A549 (cell line): ENCODE measurements at regions not wholly inside any gene's neighbourhood (a gene's known extent, or its start where the extent isn't known, plus 50 kb on each side); places are given as distances from the start of the nearest gene placed in this dataset.

Source experiments
- ATAC-seq, 2 experiments: fragments of 200-7000 bp in 1 of 2; fragments of >200 bp in 1 of 2; cut with Nextera tagmentation in 1 of 2; cut with Tn5 transposase in 1 of 2; 3 replicates each; pipeline versions ENCODE4 v1.8.0 to v1.9.1; 2018 to 2020; ENCODE audit warnings: mild to moderate bottlenecking in 1 of 2, moderate library complexity in 1 of 2
- CTCF ChIA-PET: fragments of 300-600 bp; sonication (Branson Sonifier 250); formaldehyde crosslinking; extraction: SDS; loops from one replicate; lab custom pipeline; 2021; ENCODE audit warnings: antibody characterized with exemption, inconsistent platforms; lab: Yijun Ruan, JAX
- POLR2A ChIA-PET: fragments of 350-600 bp; formaldehyde crosslinking; extraction: SDS; loops from one replicate; lab custom pipeline; 2021; ENCODE audit warnings: antibody characterized with exemption, inconsistent platforms; lab: Yijun Ruan, JAX
- DNase-seq, 2 experiments: peaks; one replicate each; pipeline versions ENCODE4 v3.0.0 to v3.0.0-alpha.2; 2011 to 2016; ENCODE audit warnings: low read depth in 1 of 2, low spot score in 1 of 2
- FAIRE-seq: peaks from 2 replicates; lab custom pipeline; 2011; peaks lifted over from hg19 to GRCh38; lab: Jason Lieb, UNC
- H3K27ac ChIP-seq, 2 experiments: fragments of >200 bp; sonication (Bioruptor Twin); formaldehyde crosslinking; 3 replicates each; pipeline ENCODE4 v1.5.1; 2016 to 2017
- H3K4me1 ChIP-seq: fragments of >200 bp; sonication (Bioruptor Twin); formaldehyde crosslinking; 3 replicates; pipeline ENCODE4 v1.6.1; 2016
- H3K4me2 ChIP-seq: fragments of >200 bp; sonication (Bioruptor Twin); formaldehyde crosslinking; 3 replicates; pipeline ENCODE4 v1.6.1; 2016
- H3K4me3 ChIP-seq: fragments of >200 bp; sonication (Bioruptor Twin); formaldehyde crosslinking; 3 replicates; pipeline ENCODE4 v1.5.1; 2016
- H3K9me3 ChIP-seq: fragments of >200 bp; sonication (Bioruptor Twin); formaldehyde crosslinking; 3 replicates; pipeline ENCODE4 v1.6.1; 2016
- BCL3 ChIP-seq: fragments of >200 bp; sonication (Bioruptor Twin); formaldehyde crosslinking; IDR thresholded peaks from 3 replicates; pipeline ENCODE4 v1.6.1; 2016
- CBX8 ChIP-seq: fragments of 200-600 bp; sonication (generic); IDR thresholded peaks from 2 replicates; pipeline ENCODE4 v1.6.1; 2016
- CEBPB ChIP-seq, 2 experiments: fragments of >200 bp in 1 of 2; sonication (Bioruptor Twin) in 1 of 2; formaldehyde crosslinking in 1 of 2; IDR thresholded peaks; 2 replicates each; pipeline ENCODE4 v1.6.1; 2012 to 2016
- CHD4 ChIP-seq: fragments of 200-600 bp; sonication (generic); IDR thresholded peaks from 2 replicates; pipeline ENCODE4 v1.6.1; 2016; ENCODE audit warnings: antibody characterized with exemption, mild to moderate bottlenecking, borderline replicate concordance
- EHF ChIP-seq: fragments of 250-450 bp; sonication (Bioruptor Pico); IDR thresholded peaks from 2 replicates; pipeline ENCODE4 v1.5.0; 2020; ENCODE audit warnings: mild to moderate bottlenecking
- ESRRA ChIP-seq: fragments of 150-350 bp; IDR thresholded peaks from 2 replicates; pipeline ENCODE4 v1.6.1; 2014; ENCODE audit warnings: mild to moderate bottlenecking, low read length, borderline replicate concordance
- FOSB ChIP-seq: fragments of 250-450 bp; sonication (Bioruptor Pico); IDR thresholded peaks from 2 replicates; pipeline ENCODE4 v1.5.0; 2020; ENCODE audit warnings: mild to moderate bottlenecking, moderate library complexity
- FOSL2 ChIP-seq, 2 experiments: fragments of 450-650 bp in 1 of 2; fragments of >200 bp in 1 of 2; sonication (Bioruptor Twin) in 1 of 2; formaldehyde crosslinking; IDR thresholded peaks; 2 replicates each; pipeline versions ENCODE4 v1.5.0 to v1.6.1; 2016 to 2020; ENCODE audit warnings: mild to moderate bottlenecking in 1 of 2, moderate library complexity in 1 of 2
- HDAC2 ChIP-seq: fragments of 200-600 bp; sonication (generic); IDR thresholded peaks from 2 replicates; pipeline ENCODE4 v1.6.1; 2016
- HES2 ChIP-seq: fragments of >200 bp; sonication (Bioruptor Twin); formaldehyde crosslinking; IDR thresholded peaks from 2 replicates; pipeline ENCODE4 v1.6.1; 2016
- HMGXB4 ChIP-seq: fragments of 250-450 bp; sonication (Bioruptor Pico); IDR thresholded peaks from 2 replicates; pipeline ENCODE4 v1.5.0; 2021; ENCODE audit warnings: mild to moderate bottlenecking, moderate library complexity, borderline replicate concordance
- JUNB ChIP-seq: fragments of >200 bp; sonication (Bioruptor Twin); formaldehyde crosslinking; IDR thresholded peaks from 2 replicates; pipeline ENCODE4 v1.6.1; 2016
- KDM5A ChIP-seq: fragments of 200-600 bp; sonication (generic); IDR thresholded peaks from 2 replicates; pipeline ENCODE4 v1.6.1; 2016; ENCODE audit warnings: antibody characterized with exemption, mild to moderate bottlenecking
- MAX ChIP-seq: IDR thresholded peaks from 2 replicates; pipeline ENCODE4 v1.6.1; 2012
- NFE2L2 ChIP-seq: fragments of 150-350 bp; conservative IDR thresholded peaks from 2 replicates; pipeline ENCODE4 v1.6.1; 2014; ENCODE audit warnings: low read length
- POLR2A ChIP-seq: IDR thresholded peaks from 2 replicates; pipeline ENCODE4 v1.6.1; 2012; ENCODE audit warnings: mild to moderate bottlenecking, low read length
- RAD21 ChIP-seq, 2 experiments: fragments of >200 bp in 1 of 2; sonication (Bioruptor Twin) in 1 of 2; formaldehyde crosslinking in 1 of 2; IDR thresholded peaks in 1 of 2; conservative IDR thresholded peaks in 1 of 2; 2 replicates in 1 of 2; 3 replicates in 1 of 2; pipeline ENCODE4 v1.6.1; 2012 to 2018; ENCODE audit warnings: inconsistent platforms in 1 of 2
- RFX5 ChIP-seq: fragments of 450-650 bp; IDR thresholded peaks from 2 replicates; pipeline ENCODE4 v1.7.1; 2014; ENCODE audit warnings: antibody characterized with exemption, mild to moderate bottlenecking, moderate library complexity
- SREBF2 ChIP-seq: fragments of 450-650 bp; IDR thresholded peaks from 2 replicates; pipeline ENCODE4 v1.6.1; 2014; ENCODE audit warnings: mild to moderate bottlenecking, moderate library complexity
- TFCP2L1 ChIP-seq: fragments of 250-450 bp; sonication (Bioruptor Pico); IDR thresholded peaks from 2 replicates; pipeline ENCODE4 v1.5.0; 2021; ENCODE audit warnings: mild to moderate bottlenecking
- ZNF302 ChIP-seq: fragments of 250-450 bp; sonication (Bioruptor Pico); IDR thresholded peaks from 2 replicates; pipeline ENCODE4 v1.9.0; 2021; ENCODE audit warnings: inconsistent platforms, mild to moderate bottlenecking, moderate library complexity
- WGBS: methylation state at CpG from one replicate; pipeline ENCODE4 v1.1.6; 2017; ENCODE audit errors: missing lambda C conversion rate; 5-methylcytosine and 5-hydroxymethylcytosine counted together
- TF ChIP-seq, protein P1 (sequence below): fragments of 150-350 bp; IDR thresholded peaks from 2 replicates; pipeline ENCODE4 v1.6.1; 2014; ENCODE audit warnings: low read depth, mild to moderate bottlenecking, low read length
- TF ChIP-seq, protein P2 (sequence below): fragments of >200 bp; sonication (Bioruptor Twin); formaldehyde crosslinking; IDR thresholded peaks from 3 replicates; pipeline ENCODE4 v1.5.1; 2016
- TF ChIP-seq, protein P3 (sequence below): IDR thresholded peaks from 2 replicates; pipeline ENCODE4 v1.6.1; 2012
- TF ChIP-seq, protein P4 (sequence below): fragments of 250-450 bp; sonication (Bioruptor Pico); IDR thresholded peaks from 2 replicates; pipeline ENCODE4 v1.5.0; 2020; ENCODE audit warnings: low read depth, mild to moderate bottlenecking, moderate library complexity
- TF ChIP-seq, protein P5 (sequence below): IDR thresholded peaks from 2 replicates; pipeline ENCODE4 v1.6.1; 2012; ENCODE audit warnings: low read depth, borderline replicate concordance

DNA sequence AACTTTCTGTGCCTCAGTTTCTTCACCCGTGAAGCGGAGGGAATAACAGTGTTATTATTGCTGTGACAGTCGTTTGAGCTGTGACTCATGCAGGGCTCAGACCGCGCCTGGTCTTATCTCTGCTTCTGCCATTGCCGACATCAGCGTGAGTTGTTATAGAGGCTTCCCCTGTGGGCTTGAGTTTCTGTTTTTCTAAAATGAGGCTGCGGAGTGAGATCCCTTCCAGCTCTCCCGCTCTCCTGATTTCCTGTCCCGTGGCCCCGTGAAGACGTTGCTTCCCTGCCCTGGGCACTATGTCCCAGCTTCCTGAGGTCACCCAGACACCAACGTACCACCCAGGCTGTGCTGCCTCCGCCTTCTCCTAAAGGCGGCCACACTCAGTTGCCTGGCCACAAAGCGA is 278.5 kb downstream of the BMP7 start (continued):
- TF ChIP-seq, protein P1, sequence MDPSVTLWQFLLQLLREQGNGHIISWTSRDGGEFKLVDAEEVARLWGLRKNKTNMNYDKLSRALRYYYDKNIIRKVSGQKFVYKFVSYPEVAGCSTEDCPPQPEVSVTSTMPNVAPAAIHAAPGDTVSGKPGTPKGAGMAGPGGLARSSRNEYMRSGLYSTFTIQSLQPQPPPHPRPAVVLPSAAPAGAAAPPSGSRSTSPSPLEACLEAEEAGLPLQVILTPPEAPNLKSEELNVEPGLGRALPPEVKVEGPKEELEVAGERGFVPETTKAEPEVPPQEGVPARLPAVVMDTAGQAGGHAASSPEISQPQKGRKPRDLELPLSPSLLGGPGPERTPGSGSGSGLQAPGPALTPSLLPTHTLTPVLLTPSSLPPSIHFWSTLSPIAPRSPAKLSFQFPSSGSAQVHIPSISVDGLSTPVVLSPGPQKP = no peak
- TF ChIP-seq HMGXB4 (CRISPR knock-in tag) (no peak), EHF (CRISPR knock-in tag) (no peak), JUNB (no peak), MAX (no peak), KDM5A (no peak), SREBF2 (no peak), HDAC2 (no peak)
- TF ChIP-seq, protein P2, sequence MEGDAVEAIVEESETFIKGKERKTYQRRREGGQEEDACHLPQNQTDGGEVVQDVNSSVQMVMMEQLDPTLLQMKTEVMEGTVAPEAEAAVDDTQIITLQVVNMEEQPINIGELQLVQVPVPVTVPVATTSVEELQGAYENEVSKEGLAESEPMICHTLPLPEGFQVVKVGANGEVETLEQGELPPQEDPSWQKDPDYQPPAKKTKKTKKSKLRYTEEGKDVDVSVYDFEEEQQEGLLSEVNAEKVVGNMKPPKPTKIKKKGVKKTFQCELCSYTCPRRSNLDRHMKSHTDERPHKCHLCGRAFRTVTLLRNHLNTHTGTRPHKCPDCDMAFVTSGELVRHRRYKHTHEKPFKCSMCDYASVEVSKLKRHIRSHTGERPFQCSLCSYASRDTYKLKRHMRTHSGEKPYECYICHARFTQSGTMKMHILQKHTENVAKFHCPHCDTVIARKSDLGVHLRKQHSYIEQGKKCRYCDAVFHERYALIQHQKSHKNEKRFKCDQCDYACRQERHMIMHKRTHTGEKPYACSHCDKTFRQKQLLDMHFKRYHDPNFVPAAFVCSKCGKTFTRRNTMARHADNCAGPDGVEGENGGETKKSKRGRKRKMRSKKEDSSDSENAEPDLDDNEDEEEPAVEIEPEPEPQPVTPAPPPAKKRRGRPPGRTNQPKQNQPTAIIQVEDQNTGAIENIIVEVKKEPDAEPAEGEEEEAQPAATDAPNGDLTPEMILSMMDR = no peak

DNA sequence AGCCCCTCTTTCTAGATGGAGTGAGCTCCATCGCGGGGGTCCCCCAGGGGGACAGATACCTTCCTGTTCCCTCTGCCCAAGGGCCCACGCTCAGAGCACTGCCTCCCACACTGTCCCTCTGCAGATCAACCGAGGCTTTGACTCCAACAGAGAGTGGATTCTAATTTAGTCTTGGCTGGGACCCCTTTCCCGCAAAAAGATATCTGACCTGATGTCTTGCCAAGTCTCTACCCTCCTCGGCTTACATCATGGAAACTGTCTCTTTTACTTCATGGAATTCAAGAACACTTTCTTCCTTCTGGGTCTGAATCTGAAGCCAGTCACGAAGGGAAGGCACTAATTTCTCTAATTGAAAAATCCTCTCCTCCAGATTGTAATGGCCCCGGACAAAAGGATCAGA is 278.0 kb downstream of the BMP7 start:
- ATAC-seq (no peak), DNase-seq (no peak), FAIRE-seq (no peak)
- ChIA-PET POLR2A (no interaction called here), CTCF (interaction anchor here (1.1 to 1.3 kb wide), 3 partner anchors 73 to 438 kb away, joined by 4 to 7 read pairs (median 4); partner anchors contain the start of gene TFAP2C)
- H3K9me3 ChIP-seq = peaks cover 41% of the 10 kb centered on the region
- no peak overlapping the region for H3K4me3 ChIP-seq
- TF ChIP-seq BCL3 = no peak
- no peak for TF ChIP-seq TFCP2L1 (CRISPR knock-in tag)
- TF ChIP-seq, protein P3, sequence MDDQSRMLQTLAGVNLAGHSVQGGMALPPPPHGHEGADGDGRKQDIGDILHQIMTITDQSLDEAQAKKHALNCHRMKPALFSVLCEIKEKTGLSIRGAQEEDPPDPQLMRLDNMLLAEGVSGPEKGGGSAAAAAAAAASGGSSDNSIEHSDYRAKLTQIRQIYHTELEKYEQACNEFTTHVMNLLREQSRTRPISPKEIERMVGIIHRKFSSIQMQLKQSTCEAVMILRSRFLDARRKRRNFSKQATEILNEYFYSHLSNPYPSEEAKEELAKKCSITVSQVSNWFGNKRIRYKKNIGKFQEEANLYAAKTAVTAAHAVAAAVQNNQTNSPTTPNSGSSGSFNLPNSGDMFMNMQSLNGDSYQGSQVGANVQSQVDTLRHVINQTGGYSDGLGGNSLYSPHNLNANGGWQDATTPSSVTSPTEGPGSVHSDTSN = no peak
- no peak for TF ChIP-seq ESRRA
- TF ChIP-seq RFX5 = no peak
- no peak for TF ChIP-seq HES2
- TF ChIP-seq FOSB = no peak
- TF ChIP-seq, protein P4, sequence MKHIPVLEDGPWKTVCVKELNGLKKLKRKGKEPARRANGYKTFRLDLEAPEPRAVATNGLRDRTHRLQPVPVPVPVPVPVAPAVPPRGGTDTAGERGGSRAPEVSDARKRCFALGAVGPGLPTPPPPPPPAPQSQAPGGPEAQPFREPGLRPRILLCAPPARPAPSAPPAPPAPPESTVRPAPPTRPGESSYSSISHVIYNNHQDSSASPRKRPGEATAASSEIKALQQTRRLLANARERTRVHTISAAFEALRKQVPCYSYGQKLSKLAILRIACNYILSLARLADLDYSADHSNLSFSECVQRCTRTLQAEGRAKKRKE = no peak
- TF ChIP-seq RAD21 (conservative IDR thresholded peaks at IDR 0.05 in 1 of 2, IDR thresholded peaks at IDR 0.05 in 1 of 2) = no peak
- TF ChIP-seq CEBPB (IDR thresholded peaks at IDR 0.05) = no peak
- TF ChIP-seq EHF (CRISPR knock-in tag) = no peak
- no peak for TF ChIP-seq NFE2L2
- no peak for TF ChIP-seq CHD4
- TF ChIP-seq POLR2A = no peak
- TF ChIP-seq, protein P5, sequence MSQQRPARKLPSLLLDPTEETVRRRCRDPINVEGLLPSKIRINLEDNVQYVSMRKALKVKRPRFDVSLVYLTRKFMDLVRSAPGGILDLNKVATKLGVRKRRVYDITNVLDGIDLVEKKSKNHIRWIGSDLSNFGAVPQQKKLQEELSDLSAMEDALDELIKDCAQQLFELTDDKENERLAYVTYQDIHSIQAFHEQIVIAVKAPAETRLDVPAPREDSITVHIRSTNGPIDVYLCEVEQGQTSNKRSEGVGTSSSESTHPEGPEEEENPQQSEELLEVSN = no peak
- TF ChIP-seq FOSL2 (IDR thresholded peaks at IDR 0.05) = no peak
- TF ChIP-seq FOSL2 (CRISPR knock-in tag; IDR thresholded peaks at IDR 0.05) = no peak
- no peak for TF ChIP-seq ZNF302 (CRISPR knock-in tag)
- no peak for TF ChIP-seq CBX8
- H3K27ac ChIP-seq = no peak overlapping the region
- 83% methylated on average over 8 of the region's 8 CpGs for WGBS
- H3K4me1 ChIP-seq = no peaks in the 10 kb centered on the region
- H3K4me2 ChIP-seq = no peak overlapping the region
